ENCODE measurements at regions not wholly inside any gene's neighbourhood (a gene's known extent, or its start where the extent isn't known, plus 50 kb on each side); places are given as distances from the start of the nearest gene placed in this dataset.

DNA sequence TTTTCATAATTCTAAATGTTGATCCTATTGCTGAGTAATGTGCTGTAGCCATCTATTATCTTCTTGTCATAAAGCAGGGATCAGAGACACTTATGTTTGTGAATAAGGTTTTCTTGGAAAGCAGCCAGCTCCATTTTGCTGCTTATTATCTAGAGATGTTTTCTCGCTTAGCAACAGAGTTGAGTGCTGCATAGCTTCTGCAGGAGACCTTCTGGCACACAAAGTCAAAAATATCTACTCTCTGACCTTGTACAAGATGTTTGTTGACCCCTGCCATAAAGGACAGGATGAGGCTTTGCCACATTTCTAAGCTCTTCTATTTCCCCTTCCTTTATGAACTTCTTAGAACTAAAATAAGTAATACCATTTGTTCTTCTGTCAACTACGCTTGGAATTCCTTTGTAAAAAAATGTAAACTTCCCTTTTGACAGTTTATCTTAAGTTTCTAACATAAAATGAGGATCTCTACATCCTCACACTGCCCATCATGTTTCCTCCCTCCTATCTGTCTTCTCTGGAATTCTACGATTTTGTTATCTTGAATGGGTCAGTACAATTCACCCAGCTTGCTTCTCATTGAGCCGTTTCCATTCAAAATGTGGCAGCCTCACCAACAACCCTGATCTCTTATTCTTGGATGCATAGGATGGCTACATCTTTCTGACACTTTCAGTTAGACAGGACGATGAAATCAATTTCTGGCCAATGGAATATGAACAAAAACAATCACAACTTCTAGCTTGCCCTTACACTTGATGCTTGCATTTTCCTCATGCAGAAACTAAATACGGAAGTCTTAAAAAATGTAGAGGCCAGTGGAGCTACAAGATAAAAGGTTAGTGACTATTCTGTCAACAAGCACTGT lies 1377.0 kb downstream of the SUCLG1 start:
- no peak for TF ChIP-seq YY1 (IDR thresholded peaks at IDR 0.05; ENCODE audit: insufficient read depth, insufficient read length)
- no peak for TF ChIP-seq ZNF274 (IDR thresholded peaks at IDR 0.05; ENCODE audit: low read depth, low read length)
- no peak for TF ChIP-seq SUZ12 (IDR thresholded peaks at IDR 0.05; ENCODE audit: extremely low read depth, insufficient read depth, insufficient read length)

Measured in NT2/D1 (cell line).